Liver (tissue), 3 donors: ENCODE measurements at regions not wholly inside any gene's neighbourhood (a gene's known extent, or its start where the extent isn't known, plus 50 kb on each side); places are given as distances from the start of the nearest gene placed in this dataset.

Experiments used
- ATF3 ChIP-seq: IDR thresholded peaks from 2 replicates; pipeline ENCODE4 v1.6.1; 2016; ENCODE audit warnings: antibody characterized with exemption
- CTCF ChIP-seq: fragments of 150-350 bp; IDR thresholded peaks from 2 replicates; pipeline ENCODE4 v1.5.1; 2017; ENCODE audit warnings: improper control_type of control experiment, low read depth, low read length; ENCODE audit not compliant: missing input control
- FOXA2 ChIP-seq: IDR thresholded peaks from 2 replicates; pipeline ENCODE4 v1.6.1; 2016; ENCODE audit warnings: antibody characterized with exemption
- GABPA ChIP-seq, 2 donors: IDR thresholded peaks in 1 of 2; conservative IDR thresholded peaks in 1 of 2; 2 replicates each; pipeline ENCODE4 v1.6.1; 2016; ENCODE audit warnings: antibody characterized with exemption in 2 of 2, mild to moderate bottlenecking in 1 of 2, moderate library complexity in 1 of 2
- MAX ChIP-seq: IDR thresholded peaks from 2 replicates; pipeline ENCODE4 v1.6.1; 2016; ENCODE audit warnings: antibody characterized with exemption
- RAD21 ChIP-seq, 2 donors: IDR thresholded peaks; 2 replicates each; pipeline ENCODE4 v1.6.1; 2016; ENCODE audit warnings: antibody characterized with exemption in 2 of 2, mild to moderate bottlenecking in 2 of 2
- REST ChIP-seq: IDR thresholded peaks from 2 replicates; pipeline ENCODE4 v1.6.1; 2016; ENCODE audit warnings: antibody characterized with exemption, mild to moderate bottlenecking
- SP1 ChIP-seq: IDR thresholded peaks from 2 replicates; pipeline ENCODE4 v1.6.1; 2018; ENCODE audit warnings: antibody characterized with exemption, mild to moderate bottlenecking
- YY1 ChIP-seq: IDR thresholded peaks from 2 replicates; pipeline ENCODE4 v1.6.1; 2016; ENCODE audit warnings: antibody characterized with exemption, mild to moderate bottlenecking
- ZBTB33 ChIP-seq: IDR thresholded peaks from 2 replicates; pipeline ENCODE4 v1.6.1; 2016; ENCODE audit warnings: antibody characterized with exemption
- donor health status: healthy.
- donor health status: healthy.

GRCh38 chr3:99256788-99257187 lies 355.3 kb upstream of the DCBLD2 start:
- TF ChIP-seq CTCF (no peak), ZBTB33 (no peak), YY1 (no peak), GABPA (IDR thresholded peaks at IDR 0.05 in 1 of 2, conservative IDR thresholded peaks at IDR 0.05 in 1 of 2) (no peak), SP1 (no peak), MAX (no peak), REST (no peak), FOXA2 (no peak), ATF3 (no peak), RAD21 (IDR thresholded peaks at IDR 0.05) (no peak)
